ENCODE measurements at regions not wholly inside any gene's neighbourhood (a gene's known extent, or its start where the extent isn't known, plus 50 kb on each side); places are given as distances from the start of the nearest gene placed in this dataset.

DNA sequence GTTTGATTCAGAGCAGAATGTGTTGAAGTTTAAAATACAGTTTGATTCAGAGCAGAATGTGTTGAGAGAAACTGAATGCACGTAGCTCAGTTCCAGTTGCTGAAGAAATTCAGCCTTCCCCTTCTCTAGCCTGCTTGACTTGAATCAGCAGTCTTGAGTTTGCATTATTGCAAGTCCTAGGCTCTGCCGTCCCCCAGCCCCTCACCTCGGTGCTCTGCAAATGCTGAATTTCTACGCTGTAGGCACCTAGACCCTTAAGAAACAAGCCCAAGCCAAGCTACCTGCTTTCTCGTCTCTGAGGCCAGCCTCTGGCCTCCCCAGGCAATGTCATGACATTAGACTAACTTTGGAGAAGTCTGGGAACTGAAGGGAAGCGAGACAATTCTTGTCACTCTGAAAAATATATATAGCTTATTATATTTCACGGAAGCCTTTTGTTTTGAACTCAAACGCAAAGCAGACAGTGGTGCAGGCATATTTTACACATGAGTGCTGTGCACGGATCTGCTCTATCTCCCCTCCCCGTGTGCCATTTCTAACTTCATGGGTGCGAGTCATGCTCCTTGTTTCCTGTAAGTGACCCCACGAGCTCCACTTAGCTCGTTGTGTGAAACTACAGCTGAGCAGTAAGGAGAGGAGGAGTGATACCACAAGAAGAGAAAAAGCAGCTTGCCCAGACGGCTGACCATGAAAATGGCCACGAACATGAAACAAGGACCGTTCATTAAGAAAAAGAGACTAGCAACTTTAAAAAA is 71.4 kb upstream of the DUSP22 start:
- Mint-ChIP-seq H3K9me3 (no peaks in the 10 kb centered on the region), H3K27me3 (ENCODE audit: low read depth) (peaks cover 4% of the 10 kb centered on the region), H3K4me1 (peaks cover 22 to 36% of the 10 kb centered on the region in 2 experiments), H3K27ac (no peak overlapping the region; a peak in 2 of 7 replicates), H3K36me3 (ENCODE audit: insufficient read depth in 1 of 3, low read depth in 3 of 3) (no peaks in the 10 kb centered on the region), H3K4me3 (no peak overlapping the region; a peak in 1 of 5 replicates)
- no peak overlapping the region for H3K4me2 ChIP-seq (ENCODE audit: insufficient read depth, insufficient read length, low read length)
- no peaks in the 10 kb centered on the region for H3K9me3 ChIP-seq (ENCODE audit: control insufficient read depth, low read depth, low read length)
- H4K8ac ChIP-seq (replicated peaks; ENCODE audit: insufficient read length, low read depth, low read length) = no peak overlapping the region
- H3T11ph ChIP-seq (ENCODE audit: low read length) = no peak overlapping the region
- no peak overlapping the region for H3K27ac ChIP-seq (ENCODE audit: insufficient read length, low read depth, low read length)
- no peak overlapping the region for H4K5ac ChIP-seq (ENCODE audit: insufficient read length, low read depth, low read length)
- H3K18ac ChIP-seq (ENCODE audit: insufficient read length, low read depth, low read length) = no peak overlapping the region
- no CpG with 5 or more reads among the region's 16 CpGs for WGBS (ENCODE audit: extremely low coverage, insufficient read length, low lambda C conversion rate)
- DNase-seq = no peak
- H3K4ac ChIP-seq (ENCODE audit: low read depth, low read length) = no peak overlapping the region
- no peak overlapping the region for H2BK20ac ChIP-seq (ENCODE audit: low read depth, low read length, poor library complexity, severe bottlenecking)
- H3K27me3 ChIP-seq (ENCODE audit: insufficient read depth, low read length) = no peaks in the 10 kb centered on the region
- H2BK5ac ChIP-seq (ENCODE audit: insufficient read length, low read length) = no peak overlapping the region
- H3K14ac ChIP-seq (ENCODE audit: insufficient read depth, low read length) = no peak overlapping the region
- H3K79me2 ChIP-seq (ENCODE audit: insufficient read depth, low read length) = no peaks in the 10 kb centered on the region
- H4K20me1 ChIP-seq (ENCODE audit: control insufficient read depth, insufficient read depth, insufficient read length) = no peaks in the 10 kb centered on the region
- no peak overlapping the region for H2BK12ac ChIP-seq (ENCODE audit: insufficient read length, low read depth, low read length)
- TF ChIP-seq CTCF (conservative IDR thresholded peaks at IDR 0.05) = no peak
- H4K91ac ChIP-seq (ENCODE audit: insufficient read length, low read depth, low read length) = no peak overlapping the region
- no peak overlapping the region for H2BK15ac ChIP-seq (ENCODE audit: low read depth, low read length)
- H2AK5ac ChIP-seq (ENCODE audit: insufficient read length, low read length) = no peak overlapping the region
- no peak overlapping the region for H3K9ac ChIP-seq (ENCODE audit: extremely low read depth, insufficient read length, low read length)
- no peak overlapping the region for H3K56ac ChIP-seq (ENCODE audit: insufficient read length, low read depth, low read length)
- H2AFZ ChIP-seq (ENCODE audit: low read length) = no peak overlapping the region
- no peaks in the 10 kb centered on the region for H3K23me2 ChIP-seq (ENCODE audit: insufficient read length, low read depth, low read length, poor library complexity, severe bottlenecking)
- peaks cover 2% of the 10 kb centered on the region; the same call in 1 of the 2 replicates for H3K4me1 ChIP-seq (ENCODE audit: insufficient read depth, low read length)
- H3K23ac ChIP-seq (ENCODE audit: insufficient read length, low read depth, low read length) = no peak overlapping the region
- no peak overlapping the region for H2BK120ac ChIP-seq (ENCODE audit: low read depth, low read length, poor library complexity, severe bottlenecking)
- H3K79me1 ChIP-seq (ENCODE audit: insufficient read depth, low read depth, low read length, poor library complexity, severe bottlenecking) = no peaks in the 10 kb centered on the region
